Keratinocyte (primary cell): ENCODE measurements at regions not wholly inside any gene's neighbourhood (a gene's known extent, or its start where the extent isn't known, plus 50 kb on each side); places are given as distances from the start of the nearest gene placed in this dataset.

ENCODE experiments used
- DNase-seq: peaks from one replicate; pipeline ENCODE4 v3.0.0-alpha.2; 2011; ENCODE audit warnings: low read depth, missing footprints, low spot score
- FAIRE-seq: peaks from 2 replicates; lab custom pipeline; 2011; peaks lifted over from hg19 to GRCh38; lab: Jason Lieb, UNC
- H2AFZ ChIP-seq: 2 replicates; pipeline ENCODE4 v1.6.0; 2012; ENCODE audit warnings: low read length, control low read depth, inconsistent platforms; ENCODE audit not compliant: control insufficient read depth
- H3K27ac ChIP-seq: 2 replicates; pipeline ENCODE4 v1.5.1; 2011; ENCODE audit warnings: low read length; ENCODE audit not compliant: control insufficient read depth, insufficient read depth
- H3K27me3 ChIP-seq: 3 replicates; pipeline ENCODE4 v1.6.0; 2011; ENCODE audit warnings: low read length; ENCODE audit not compliant: control insufficient read depth, insufficient read depth; ENCODE audit errors: extremely low read depth
- H3K36me3 ChIP-seq, 2 experiments: 2 replicates in 1 of 2; 3 replicates in 1 of 2; pipeline ENCODE4 v1.5.1; 2011; ENCODE audit warnings: low read length in 2 of 2, mild to moderate bottlenecking in 1 of 2; ENCODE audit not compliant: control insufficient read depth in 2 of 2, insufficient read depth in 2 of 2; ENCODE audit errors: extremely low read depth in 1 of 2
- H3K4me1 ChIP-seq: 3 replicates; pipeline ENCODE4 v1.5.1; 2011; ENCODE audit warnings: low read length; ENCODE audit not compliant: control insufficient read depth, insufficient read depth; ENCODE audit errors: extremely low read depth
- H3K4me2 ChIP-seq: 3 replicates; pipeline ENCODE4 v1.6.0; 2011; ENCODE audit warnings: low read depth, low read length; ENCODE audit not compliant: control insufficient read depth, insufficient read depth; ENCODE audit errors: extremely low read depth
- H3K4me3 ChIP-seq, 3 experiments: fragments of 200-600 bp in 1 of 3; sonication (generic) in 1 of 3; 2 replicates in 2 of 3; 3 replicates in 1 of 3; pipeline ENCODE4 v1.5.1; 2011 to 2016; ENCODE audit warnings: low read length in 3 of 3, mild to moderate bottlenecking in 3 of 3, control low read depth in 2 of 3, inconsistent platforms in 1 of 3, low read depth in 1 of 3, mixed read lengths in 1 of 3, mixed run types in 1 of 3, moderate library complexity in 1 of 3; ENCODE audit not compliant: control insufficient read depth in 2 of 3, insufficient read depth in 2 of 3; ENCODE audit errors: extremely low read depth in 1 of 3
- H3K79me2 ChIP-seq: 2 replicates; pipeline ENCODE4 v1.6.0; 2012; ENCODE audit warnings: low read length; ENCODE audit not compliant: control insufficient read depth, insufficient read depth
- H3K9ac ChIP-seq: 3 replicates; pipeline ENCODE4 v1.6.0; 2011; ENCODE audit warnings: low read length; ENCODE audit not compliant: control insufficient read depth, insufficient read depth; ENCODE audit errors: extremely low read depth
- H3K9me1 ChIP-seq: 3 replicates; pipeline ENCODE4 v1.6.0; 2011; ENCODE audit warnings: low read length; ENCODE audit not compliant: control insufficient read depth, insufficient read depth; ENCODE audit errors: extremely low read depth
- H3K9me3 ChIP-seq: 2 replicates; pipeline ENCODE4 v1.5.1; 2012; ENCODE audit warnings: low read depth, low read length; ENCODE audit not compliant: control insufficient read depth
- H4K20me1 ChIP-seq: 3 replicates; pipeline ENCODE4 v1.6.0; 2011; ENCODE audit warnings: low read length; ENCODE audit not compliant: control insufficient read depth, insufficient read depth; ENCODE audit errors: extremely low read depth
- CTCF ChIP-seq, 3 experiments: IDR thresholded peaks in 1 of 3; conservative IDR thresholded peaks in 1 of 3; optimal IDR thresholded peaks in 1 of 3; 2 replicates in 2 of 3; 3 replicates in 1 of 3; pipeline versions ENCODE3 to v1.5.1; 2011; ENCODE audit warnings: low read length in 3 of 3, mild to moderate bottlenecking in 3 of 3, moderate library complexity in 2 of 3, control low read depth in 1 of 3, inconsistent platforms in 1 of 3; ENCODE audit not compliant: insufficient read depth in 2 of 3; ENCODE audit errors: extremely low read depth in 1 of 3
- EZH2 ChIP-seq: IDR thresholded peaks from one replicate; pipeline ENCODE4 v1.6.1; 2012; ENCODE audit warnings: inconsistent platforms, mild to moderate bottlenecking, low read length, moderate library complexity
- dilution Hi-C: fragments of 300-500 bp; cut with MboI; formaldehyde crosslinking; loops from one replicate; pipeline ENCODE4 v1.7.0; 2020; ENCODE audit warnings: low sequenced_read_pairs; ENCODE audit not compliant: extremely low pct_ligation_motif_present

- no peak overlapping the region for H3K9ac ChIP-seq
- H3K9me3 ChIP-seq, result no peaks in the 10 kb centered on the region
- H3K27me3 ChIP-seq, result no peaks in the 10 kb centered on the region
- H3K4me2 ChIP-seq, result no peak overlapping the region
- H3K36me3 ChIP-seq, result no peaks in the 10 kb centered on the region
- TF ChIP-seq EZH2 (no peak), CTCF (optimal IDR thresholded peaks at IDR 0.05 in 1 of 3, IDR thresholded peaks at IDR 0.05 in 1 of 3, conservative IDR thresholded peaks at IDR 0.05 in 1 of 3; ENCODE audit: extremely low read depth in 1 of 3, insufficient read depth in 2 of 3, low read length in 3 of 3) (no peak)
- FAIRE-seq (no peak), DNase-seq (no peak)
- no peaks in the 10 kb centered on the region for H4K20me1 ChIP-seq
- dilution Hi-C loops, result no loop called here
- H3K9me1 ChIP-seq, result no peaks in the 10 kb centered on the region
- H3K27ac ChIP-seq, result no peak overlapping the region
- H3K4me1 ChIP-seq, result no peaks in the 10 kb centered on the region
- H3K4me3 ChIP-seq, result no peak overlapping the region
- no peaks in the 10 kb centered on the region for H3K79me2 ChIP-seq
- no peak overlapping the region for H2AFZ ChIP-seq
Observed at GRCh38 chr1:73948055-73948454, 249.9 kb downstream of the LRRIQ3 start.

- no peak overlapping the region for H3K4me3 ChIP-seq
- DNase-seq (no peak), FAIRE-seq (no peak)
- no peak overlapping the region for H3K27ac ChIP-seq
- no peaks in the 10 kb centered on the region for H3K9me3 ChIP-seq
- H3K9ac ChIP-seq, result no peak overlapping the region
- TF ChIP-seq CTCF (optimal IDR thresholded peaks at IDR 0.05 in 1 of 3, IDR thresholded peaks at IDR 0.05 in 1 of 3, conservative IDR thresholded peaks at IDR 0.05 in 1 of 3; ENCODE audit: extremely low read depth in 1 of 3, insufficient read depth in 2 of 3, low read length in 3 of 3), result no peak
- no peak for TF ChIP-seq EZH2
- no peaks in the 10 kb centered on the region for H3K27me3 ChIP-seq
- H3K79me2 ChIP-seq, result no peaks in the 10 kb centered on the region
- no peaks in the 10 kb centered on the region for H3K36me3 ChIP-seq
- no peaks in the 10 kb centered on the region for H3K4me1 ChIP-seq
- dilution Hi-C loops, result no loop called here
- no peaks in the 10 kb centered on the region for H3K9me1 ChIP-seq
- H4K20me1 ChIP-seq, result no peaks in the 10 kb centered on the region
- H2AFZ ChIP-seq, result no peak overlapping the region
- H3K4me2 ChIP-seq, result no peak overlapping the region
Observed at GRCh38 chr1:73947009-73947408, 251.0 kb downstream of the LRRIQ3 start.
